NT2/D1 (cell line): ENCODE measurements at regions not wholly inside any gene's neighbourhood (a gene's known extent, or its start where the extent isn't known, plus 50 kb on each side); places are given as distances from the start of the nearest gene placed in this dataset.

Experiments
- DNase-seq: peaks from one replicate; pipeline ENCODE4 v3.0.0-alpha.2; 2011; ENCODE audit warnings: low read depth, low spot score
- H3K27me3 ChIP-seq: 2 replicates; pipeline ENCODE4 v1.6.0; 2011; ENCODE audit warnings: mild to moderate bottlenecking; ENCODE audit not compliant: insufficient read length, insufficient read depth
- H3K36me3 ChIP-seq: 2 replicates; pipeline ENCODE4 v1.6.1; 2011; ENCODE audit warnings: mild to moderate bottlenecking, low read length, mixed read lengths; ENCODE audit not compliant: insufficient read depth, insufficient read length
- H3K4me1 ChIP-seq: 2 replicates; pipeline ENCODE4 v1.5.1; 2011; ENCODE audit not compliant: insufficient read depth, insufficient read length
- H3K4me3 ChIP-seq: 2 replicates; pipeline ENCODE4 v1.5.1; 2011; ENCODE audit warnings: low read depth; ENCODE audit not compliant: insufficient read length
- H3K9ac ChIP-seq: 2 replicates; pipeline ENCODE4 v1.6.0; 2011; ENCODE audit warnings: low read depth; ENCODE audit not compliant: insufficient read length
- H3K9me3 ChIP-seq: 2 replicates; pipeline ENCODE4 v1.5.1; 2011; ENCODE audit warnings: mild to moderate bottlenecking, low read length; ENCODE audit not compliant: insufficient read depth
- SUZ12 ChIP-seq: IDR thresholded peaks from 2 replicates; pipeline ENCODE4 v1.6.1; 2011; ENCODE audit not compliant: insufficient read length, insufficient read depth; ENCODE audit errors: extremely low read depth
- YY1 ChIP-seq: IDR thresholded peaks from 2 replicates; pipeline ENCODE4 v1.6.1; 2011; ENCODE audit not compliant: insufficient read length, insufficient read depth
- ZNF274 ChIP-seq: IDR thresholded peaks from 2 replicates; pipeline ENCODE4 v1.6.1; 2011; ENCODE audit warnings: mild to moderate bottlenecking, low read depth, low read length

DNA sequence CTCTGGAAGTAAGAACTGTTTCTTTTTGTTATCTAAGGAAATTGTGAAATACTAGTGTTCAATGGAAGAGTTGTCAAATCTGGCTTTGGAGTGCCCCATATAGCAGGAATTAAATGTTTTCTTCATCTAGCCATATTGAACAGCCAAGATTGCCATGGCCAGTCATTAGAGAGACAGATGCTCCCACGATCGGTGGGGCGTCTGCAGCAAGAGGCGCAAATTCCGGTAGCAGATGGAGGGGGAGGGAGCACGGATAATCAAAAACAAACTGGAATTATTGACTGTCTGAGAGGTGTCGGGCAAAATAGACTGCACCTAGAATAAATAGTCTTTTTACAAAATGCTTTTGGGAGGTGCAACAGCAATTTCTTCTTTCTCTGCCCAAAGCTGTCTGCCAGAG lies 139.1 kb upstream of the FSTL4 start:
- DNase-seq, result no peak

DNA sequence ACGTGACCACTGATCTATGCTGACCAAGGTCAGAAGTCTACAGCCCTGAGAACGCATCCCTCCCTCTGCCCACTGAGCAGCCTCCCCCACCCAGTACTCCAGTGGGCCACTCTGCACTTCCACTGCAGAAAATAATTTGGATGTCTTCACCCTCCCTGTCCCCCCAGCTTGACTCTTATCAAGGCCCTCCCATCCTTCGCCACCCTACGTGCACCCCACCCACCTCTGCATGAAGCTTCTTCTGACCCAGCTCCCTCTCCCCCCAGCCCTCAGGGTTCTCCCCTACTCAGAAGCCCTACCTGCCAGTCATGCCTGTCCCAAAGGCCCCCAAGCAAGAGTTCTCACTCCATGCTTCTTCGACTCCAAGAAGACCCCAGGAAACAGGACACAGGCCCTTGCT lies 138.5 kb upstream of the FSTL4 start:
- no peak overlapping the region for H3K9ac ChIP-seq
- H3K4me1 ChIP-seq, result no peaks in the 10 kb centered on the region

More for the DNA sequence above, 139.1 kb upstream of the FSTL4 start:
- Histone ChIP-seq H3K4me3 (no peak overlapping the region), H3K4me1 (no peaks in the 10 kb centered on the region), H3K9ac (no peak overlapping the region), H3K9me3 (peaks cover 6% of the 10 kb centered on the region; the same call in 1 of the 2 replicates), H3K36me3 (no peaks in the 10 kb centered on the region), H3K27me3 (peaks cover 4% of the 10 kb centered on the region)
- TF ChIP-seq YY1, result no peak
- TF ChIP-seq ZNF274, result no peak
- no peak for TF ChIP-seq SUZ12

DNA sequence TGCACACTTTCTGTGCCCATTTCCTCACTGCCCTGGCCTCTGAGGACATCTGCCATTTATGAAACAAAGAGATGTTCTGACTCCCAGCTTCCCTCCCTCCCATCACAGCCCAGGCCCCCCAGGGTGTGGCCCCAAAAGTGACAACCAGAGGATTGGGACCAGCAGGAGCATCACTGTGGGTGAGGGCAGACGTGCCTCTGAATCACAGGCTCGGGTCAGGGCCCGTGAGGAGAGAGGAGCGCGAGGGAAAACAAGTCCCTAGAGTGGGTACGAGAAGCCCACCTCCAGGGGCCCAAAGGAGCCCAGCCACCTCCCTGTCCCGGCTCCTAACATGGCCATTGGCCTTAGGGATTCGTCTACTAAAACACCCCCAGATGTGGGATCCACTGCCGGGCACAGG lies 138.0 kb upstream of the FSTL4 start:
- DNase-seq, result no peak
- TF ChIP-seq YY1, result no peak
- TF ChIP-seq ZNF274, result no peak
- no peak for TF ChIP-seq SUZ12

More for the DNA sequence above, 138.5 kb upstream of the FSTL4 start:
- H3K27me3 ChIP-seq, result peaks cover 4% of the 10 kb centered on the region
- DNase-seq, result no peak
- peaks cover 6% of the 10 kb centered on the region; the same call in 1 of the 2 replicates for H3K9me3 ChIP-seq
- no peak for TF ChIP-seq ZNF274
- no peak for TF ChIP-seq YY1
- no peak for TF ChIP-seq SUZ12
- no peak overlapping the region for H3K4me3 ChIP-seq
- H3K36me3 ChIP-seq, result no peaks in the 10 kb centered on the region

DNA sequence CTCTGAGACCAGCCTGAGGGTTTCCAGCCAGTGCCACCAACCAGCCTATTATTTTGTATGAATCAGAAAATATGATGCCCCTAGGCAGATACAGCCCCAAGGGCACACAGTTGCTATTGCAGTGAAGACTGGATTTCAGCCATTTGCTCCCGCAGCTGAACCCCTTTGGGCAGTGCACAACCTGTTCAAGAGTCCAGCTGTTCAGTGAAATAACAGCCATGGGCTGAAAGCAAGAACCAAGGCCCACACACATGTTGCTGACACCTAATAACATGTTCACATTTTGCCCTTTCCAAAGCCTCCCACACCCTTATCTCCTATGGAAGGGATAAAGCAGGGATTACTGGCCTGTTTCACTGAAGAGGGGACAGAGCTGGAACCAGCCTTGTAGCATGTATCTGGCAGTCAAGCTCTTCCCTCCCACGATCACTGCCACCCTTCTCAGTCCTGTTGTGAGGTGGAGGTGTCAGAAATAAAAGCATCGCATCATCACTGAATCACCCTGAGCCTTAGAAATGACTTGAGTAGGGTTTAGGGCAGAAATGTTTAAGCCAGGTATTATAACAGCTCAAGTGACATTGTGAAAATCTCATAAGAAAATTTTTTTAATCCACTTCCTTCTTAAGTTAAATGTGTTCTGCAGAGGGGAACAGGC lies 137.1 kb upstream of the FSTL4 start:
- Histone ChIP-seq H3K27me3 (no peaks in the 10 kb centered on the region), H3K4me3 (no peak overlapping the region), H3K4me1 (no peaks in the 10 kb centered on the region), H3K9ac (no peak overlapping the region), H3K36me3 (no peaks in the 10 kb centered on the region), H3K9me3 (peaks cover 6% of the 10 kb centered on the region; the same call in 1 of the 2 replicates)
- DNase-seq, result no peak
- no peak for TF ChIP-seq ZNF274
- TF ChIP-seq YY1, result no peak
- no peak for TF ChIP-seq SUZ12

More for the DNA sequence above, 138.0 kb upstream of the FSTL4 start:
- Histone ChIP-seq H3K9ac (no peak overlapping the region), H3K36me3 (no peaks in the 10 kb centered on the region), H3K9me3 (peaks cover 6% of the 10 kb centered on the region; the same call in 1 of the 2 replicates), H3K4me1 (no peaks in the 10 kb centered on the region), H3K4me3 (no peak overlapping the region), H3K27me3 (peaks cover 4% of the 10 kb centered on the region)

DNA sequence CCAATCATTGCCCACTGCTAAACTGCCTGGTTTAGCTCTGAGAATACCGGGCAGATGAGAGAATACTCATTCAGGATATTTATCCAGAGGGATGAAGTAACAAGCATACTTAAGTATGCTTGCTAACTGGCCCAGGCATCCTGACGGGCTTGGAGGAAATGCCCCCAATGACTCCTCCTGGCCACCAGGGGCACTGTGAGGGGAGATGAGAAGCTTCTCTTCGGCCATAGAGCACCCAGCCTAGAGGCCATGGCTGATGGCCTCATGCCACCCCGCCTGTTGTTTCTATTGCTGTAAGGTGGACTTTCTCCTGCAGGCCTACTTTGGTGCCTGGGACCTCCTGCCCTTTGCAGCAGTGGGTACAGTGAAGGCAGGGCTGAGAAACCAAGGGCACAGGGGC lies 134.5 kb upstream of the FSTL4 start:
- H3K9ac ChIP-seq, result no peak overlapping the region
- no peak overlapping the region for H3K4me3 ChIP-seq
- no peak for TF ChIP-seq YY1
- TF ChIP-seq ZNF274, result no peak
- no peak for TF ChIP-seq SUZ12
- H3K27me3 ChIP-seq, result no peaks in the 10 kb centered on the region
- peaks cover 6% of the 10 kb centered on the region; the same call in 1 of the 2 replicates for H3K9me3 ChIP-seq
- no peak for DNase-seq
- H3K4me1 ChIP-seq, result no peaks in the 10 kb centered on the region
- no peaks in the 10 kb centered on the region for H3K36me3 ChIP-seq

DNA sequence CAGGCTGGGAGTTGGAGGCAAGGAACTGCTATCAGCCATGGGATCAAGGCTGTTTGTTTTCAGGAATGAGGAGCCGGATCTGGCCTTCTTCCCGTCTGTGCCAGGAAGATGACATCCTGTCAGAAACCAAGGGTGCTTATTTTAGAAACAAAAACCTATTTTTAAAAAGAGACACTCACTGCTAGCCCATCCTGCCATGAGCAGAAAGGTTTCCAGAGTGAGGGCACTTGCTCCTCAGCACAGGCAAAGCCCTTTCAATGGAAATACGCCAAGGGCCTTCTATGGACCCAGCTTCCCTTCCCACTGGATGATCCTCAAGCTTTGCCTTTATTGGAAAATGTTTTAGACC lies 132.6 kb upstream of the FSTL4 start:
- no peak for DNase-seq
- H3K4me1 ChIP-seq, result no peaks in the 10 kb centered on the region
- H3K36me3 ChIP-seq, result no peaks in the 10 kb centered on the region
- peaks cover 6% of the 10 kb centered on the region; the same call in 1 of the 2 replicates for H3K9me3 ChIP-seq
- no peak overlapping the region for H3K9ac ChIP-seq
- TF ChIP-seq YY1 (no peak), SUZ12 (no peak), ZNF274 (no peak)
- H3K27me3 ChIP-seq, result no peaks in the 10 kb centered on the region
- no peak overlapping the region for H3K4me3 ChIP-seq

DNA sequence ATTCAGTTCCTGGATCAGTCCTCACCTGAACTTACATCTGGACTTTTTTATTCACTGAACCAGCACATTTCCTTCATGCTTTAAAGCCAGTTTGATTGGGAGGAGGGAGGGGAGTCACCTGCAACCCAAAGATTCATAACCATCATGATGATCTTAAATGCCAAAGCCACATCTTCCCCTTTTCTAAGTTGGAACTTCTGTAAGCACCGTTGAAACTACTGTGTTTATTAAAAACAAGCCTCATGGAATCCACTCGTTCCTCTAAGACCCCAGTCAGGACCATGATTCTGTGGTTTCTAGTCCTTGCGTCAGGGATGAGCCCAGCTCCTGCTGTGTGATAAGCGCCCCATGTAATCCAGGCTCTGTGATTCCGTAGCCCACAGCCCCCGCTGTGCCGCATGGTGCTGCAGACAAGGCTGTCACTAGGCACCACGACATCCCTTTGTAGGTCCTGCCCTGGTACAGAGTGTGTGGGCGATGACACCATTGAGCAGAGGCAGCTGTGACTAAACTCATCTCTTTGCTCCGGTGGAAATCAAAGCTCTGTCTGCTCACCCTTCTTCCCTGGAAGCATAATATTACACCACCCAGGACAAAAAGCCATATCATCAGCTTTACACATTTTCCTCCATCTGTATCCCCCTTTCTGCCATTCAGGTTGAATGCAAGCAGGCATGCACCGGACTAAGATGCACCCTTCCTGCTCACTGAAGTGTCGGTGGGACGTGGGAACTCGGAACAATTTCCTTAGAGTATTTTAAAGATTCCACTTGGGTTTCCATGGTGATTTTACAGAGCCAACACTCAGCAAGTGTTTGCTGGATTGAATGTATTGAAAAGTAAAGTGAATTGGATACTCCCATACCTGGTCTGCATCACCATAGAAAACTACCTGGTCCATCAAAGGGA lies 132.0 kb upstream of the FSTL4 start:
- no peak overlapping the region for H3K9ac ChIP-seq
- no peaks in the 10 kb centered on the region for H3K27me3 ChIP-seq
- no peak overlapping the region for H3K4me3 ChIP-seq
- H3K9me3 ChIP-seq, result peaks cover 6% of the 10 kb centered on the region; the same call in 1 of the 2 replicates
- no peak for TF ChIP-seq ZNF274
- no peak for TF ChIP-seq YY1
- TF ChIP-seq SUZ12, result no peak
- H3K4me1 ChIP-seq, result no peaks in the 10 kb centered on the region
- DNase-seq, result no peak
- no peaks in the 10 kb centered on the region for H3K36me3 ChIP-seq
